ENCODE measurements at regions not wholly inside any gene's neighbourhood (a gene's known extent, or its start where the extent isn't known, plus 50 kb on each side); places are given as distances from the start of the nearest gene placed in this dataset.

DNA sequence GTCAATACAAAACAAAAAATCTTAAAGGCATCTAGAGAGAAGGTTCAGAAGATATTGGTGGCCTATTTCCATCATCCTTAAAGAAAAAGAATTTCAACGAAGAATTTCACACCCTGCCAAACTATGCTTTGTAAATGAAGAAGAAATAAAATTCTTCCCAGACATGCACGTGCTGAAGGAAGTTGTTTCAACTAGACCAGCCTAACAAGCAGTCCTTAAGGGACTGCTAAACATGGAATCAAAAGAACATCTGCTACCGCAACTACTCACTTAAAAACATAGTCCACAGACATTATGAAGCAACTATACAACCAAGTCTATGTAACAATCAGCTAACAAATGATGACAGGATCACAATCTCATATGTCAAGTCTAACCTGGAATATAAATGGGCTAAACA is 584.9 kb upstream of the PTCHD4 start:
- H3K36me3 ChIP-seq (ENCODE audit: control insufficient read depth, insufficient read depth, low read length), result no peaks in the 10 kb centered on the region
- TF ChIP-seq, protein P1, sequence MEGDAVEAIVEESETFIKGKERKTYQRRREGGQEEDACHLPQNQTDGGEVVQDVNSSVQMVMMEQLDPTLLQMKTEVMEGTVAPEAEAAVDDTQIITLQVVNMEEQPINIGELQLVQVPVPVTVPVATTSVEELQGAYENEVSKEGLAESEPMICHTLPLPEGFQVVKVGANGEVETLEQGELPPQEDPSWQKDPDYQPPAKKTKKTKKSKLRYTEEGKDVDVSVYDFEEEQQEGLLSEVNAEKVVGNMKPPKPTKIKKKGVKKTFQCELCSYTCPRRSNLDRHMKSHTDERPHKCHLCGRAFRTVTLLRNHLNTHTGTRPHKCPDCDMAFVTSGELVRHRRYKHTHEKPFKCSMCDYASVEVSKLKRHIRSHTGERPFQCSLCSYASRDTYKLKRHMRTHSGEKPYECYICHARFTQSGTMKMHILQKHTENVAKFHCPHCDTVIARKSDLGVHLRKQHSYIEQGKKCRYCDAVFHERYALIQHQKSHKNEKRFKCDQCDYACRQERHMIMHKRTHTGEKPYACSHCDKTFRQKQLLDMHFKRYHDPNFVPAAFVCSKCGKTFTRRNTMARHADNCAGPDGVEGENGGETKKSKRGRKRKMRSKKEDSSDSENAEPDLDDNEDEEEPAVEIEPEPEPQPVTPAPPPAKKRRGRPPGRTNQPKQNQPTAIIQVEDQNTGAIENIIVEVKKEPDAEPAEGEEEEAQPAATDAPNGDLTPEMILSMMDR (IDR thresholded peaks at IDR 0.05; ENCODE audit: insufficient read depth, low read length, poor library complexity, severe bottlenecking), result no peak
- no peak overlapping the region for H3K4me3 ChIP-seq (replicated peaks; ENCODE audit: low read depth, low read length)
- H3K27me3 ChIP-seq (replicated peaks; ENCODE audit: control insufficient read depth, insufficient read depth, low read length), result no peaks in the 10 kb centered on the region
- no peak for DNase-seq (ENCODE audit: extremely low read depth, insufficient read length)

DNA sequence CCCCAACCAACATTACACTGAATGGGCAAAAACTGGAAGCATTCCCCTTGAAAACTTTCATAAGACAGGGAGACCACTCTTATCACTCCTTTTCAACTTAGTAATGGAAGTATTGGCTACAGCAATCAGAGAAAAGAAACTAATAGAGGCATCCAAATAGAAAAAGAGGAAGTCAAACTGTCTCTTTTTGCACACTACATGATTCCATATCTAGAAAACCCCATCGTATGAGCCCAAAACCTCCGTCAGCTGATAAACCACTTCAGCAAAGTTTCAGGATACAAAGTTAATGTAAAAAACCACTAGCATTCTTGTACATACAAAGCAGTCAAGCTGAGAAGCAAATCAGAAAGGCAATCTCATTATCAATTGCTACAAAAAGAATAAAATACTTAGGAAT is 580.4 kb upstream of the PTCHD4 start:
- no peak for DNase-seq (ENCODE audit: extremely low read depth, insufficient read length)
- no peaks in the 10 kb centered on the region for H3K27me3 ChIP-seq (replicated peaks; ENCODE audit: control insufficient read depth, insufficient read depth, low read length)
- no peaks in the 10 kb centered on the region for H3K36me3 ChIP-seq (ENCODE audit: control insufficient read depth, insufficient read depth, low read length)
- H3K4me3 ChIP-seq (replicated peaks; ENCODE audit: low read depth, low read length), result no peak overlapping the region
- TF ChIP-seq, protein P1 (IDR thresholded peaks at IDR 0.05; ENCODE audit: insufficient read depth, low read length, poor library complexity, severe bottlenecking), result no peak

DNA sequence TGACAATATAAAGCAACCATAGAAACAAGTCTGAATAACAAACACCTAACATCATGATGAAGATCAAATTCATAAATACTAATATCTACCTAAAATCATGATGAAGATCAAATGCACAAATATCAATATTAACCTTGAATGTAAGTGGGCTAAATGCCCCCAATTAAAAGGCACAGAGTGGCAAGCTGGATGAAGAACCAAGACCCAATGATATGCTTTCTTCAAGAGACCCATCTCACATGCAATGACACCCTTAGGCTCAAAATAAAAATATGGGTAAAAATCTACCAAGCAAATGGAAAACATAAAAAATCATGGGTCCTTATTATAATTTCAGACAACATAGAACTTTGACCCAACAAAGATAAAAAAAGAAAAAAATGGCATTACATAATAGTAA is 578.5 kb upstream of the PTCHD4 start:
- no peak overlapping the region for H3K4me3 ChIP-seq (replicated peaks; ENCODE audit: low read depth, low read length)
- TF ChIP-seq, protein P1 (IDR thresholded peaks at IDR 0.05; ENCODE audit: insufficient read depth, low read length, poor library complexity, severe bottlenecking), result no peak
- H3K36me3 ChIP-seq (ENCODE audit: control insufficient read depth, insufficient read depth, low read length), result no peaks in the 10 kb centered on the region
- no peak for DNase-seq (ENCODE audit: extremely low read depth, insufficient read length)
- no peaks in the 10 kb centered on the region for H3K27me3 ChIP-seq (replicated peaks; ENCODE audit: control insufficient read depth, insufficient read depth, low read length)

DNA sequence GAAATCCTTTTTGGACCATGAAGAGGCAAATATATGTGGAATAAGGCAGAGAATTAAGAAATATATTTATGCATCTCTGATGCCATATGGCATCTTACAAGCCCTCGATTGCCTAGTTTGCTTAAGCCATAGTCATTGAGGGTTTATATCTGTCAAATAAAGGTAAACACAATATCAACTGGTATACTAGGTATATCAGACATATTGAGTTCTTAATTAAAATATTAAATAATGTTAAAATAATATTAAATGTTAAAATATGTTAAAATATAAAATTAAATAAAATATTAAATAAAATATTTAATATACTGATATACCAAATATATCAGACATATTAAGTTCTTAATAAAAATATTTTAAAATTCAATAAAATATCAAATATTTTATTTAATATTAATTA is 567.4 kb upstream of the PTCHD4 start:
- TF ChIP-seq, protein P1 (IDR thresholded peaks at IDR 0.05; ENCODE audit: insufficient read depth, low read length, poor library complexity, severe bottlenecking), result no peak

DNA sequence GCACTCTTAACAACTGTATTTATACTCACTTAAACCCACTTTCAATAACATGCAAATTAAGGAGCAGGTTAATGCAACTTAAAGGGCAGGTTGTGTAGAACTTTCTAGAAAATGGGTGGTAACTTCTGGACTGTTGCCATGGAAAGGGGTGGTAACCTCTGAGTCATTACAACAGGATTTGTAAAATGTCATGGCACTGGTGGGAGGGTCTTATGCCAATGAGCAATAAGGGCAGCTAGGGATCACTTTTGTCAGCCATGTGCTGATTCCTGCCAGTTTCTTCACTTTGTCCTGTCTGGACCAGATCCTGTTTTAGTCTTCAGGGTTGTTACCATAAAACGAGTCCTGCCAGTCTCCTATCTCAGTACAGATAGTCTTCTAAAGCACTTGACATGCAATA is 560.5 kb upstream of the PTCHD4 start:
- DNase-seq (ENCODE audit: extremely low read depth, insufficient read length), result no peak
- Histone ChIP-seq H3K36me3 (ENCODE audit: control insufficient read depth, insufficient read depth, low read length) (no peaks in the 10 kb centered on the region), H3K27me3 (replicated peaks; ENCODE audit: control insufficient read depth, insufficient read depth, low read length) (no peaks in the 10 kb centered on the region), H3K4me3 (replicated peaks; ENCODE audit: low read depth, low read length) (no peak overlapping the region)
- TF ChIP-seq, protein P1 (IDR thresholded peaks at IDR 0.05; ENCODE audit: insufficient read depth, low read length, poor library complexity, severe bottlenecking), result no peak

More for the DNA sequence above, 567.4 kb upstream of the PTCHD4 start:
- no peaks in the 10 kb centered on the region for H3K36me3 ChIP-seq (ENCODE audit: control insufficient read depth, insufficient read depth, low read length)
- no peaks in the 10 kb centered on the region for H3K27me3 ChIP-seq (replicated peaks; ENCODE audit: control insufficient read depth, insufficient read depth, low read length)
- DNase-seq (ENCODE audit: extremely low read depth, insufficient read length), result no peak
- H3K4me3 ChIP-seq (replicated peaks; ENCODE audit: low read depth, low read length), result no peak overlapping the region

DNA sequence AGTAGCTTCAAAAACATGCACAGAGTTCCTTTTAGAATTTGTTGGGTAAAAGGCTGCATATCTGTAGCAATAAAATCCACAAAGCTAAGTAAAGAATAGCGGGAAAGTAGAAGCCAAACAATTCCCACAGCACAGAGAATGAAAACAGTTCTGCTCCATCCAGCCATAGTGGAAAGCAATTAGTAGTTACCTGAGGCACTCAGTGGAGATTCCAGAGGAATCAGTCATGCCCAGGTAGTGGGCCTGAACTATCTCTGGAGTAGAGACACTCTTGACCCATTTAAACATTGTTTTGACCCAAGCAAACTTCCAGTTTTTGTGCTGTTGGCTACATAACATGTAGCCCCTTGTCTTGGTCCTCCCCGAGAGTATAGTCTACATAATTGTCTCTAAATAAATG is 559.5 kb upstream of the PTCHD4 start:
- H3K27me3 ChIP-seq (replicated peaks; ENCODE audit: control insufficient read depth, insufficient read depth, low read length), result no peaks in the 10 kb centered on the region
- TF ChIP-seq, protein P1 (IDR thresholded peaks at IDR 0.05; ENCODE audit: insufficient read depth, low read length, poor library complexity, severe bottlenecking), result no peak
- no peaks in the 10 kb centered on the region for H3K36me3 ChIP-seq (ENCODE audit: control insufficient read depth, insufficient read depth, low read length)
- H3K4me3 ChIP-seq (replicated peaks; ENCODE audit: low read depth, low read length), result no peak overlapping the region
- no peak for DNase-seq (ENCODE audit: extremely low read depth, insufficient read length)
